HCT116 (cell line): ENCODE measurements at regions not wholly inside any gene's neighbourhood (a gene's known extent, or its start where the extent isn't known, plus 50 kb on each side); places are given as distances from the start of the nearest gene placed in this dataset.

Experiments
- ATAC-seq: fragments of 200-7000 bp; cut with Tn5 transposase; 2 replicates; pipeline ENCODE4 v1.9.1; 2020; ENCODE audit warnings: mild to moderate bottlenecking, moderate library complexity
- BruUV-seq: library from RNA; stranded (reverse); fragments of 400-500 nt; replicated peaks from 2 replicates; lab custom pipeline; 2021; lab: Mats Ljungman, UMichigan
- CTCF ChIA-PET: fragments of 300-600 bp; sonication (Branson Sonifier 250); formaldehyde crosslinking; loops from one replicate; lab custom pipeline; 2021; ENCODE audit warnings: antibody characterized with exemption; lab: Charles Lee
- POLR2A ChIA-PET: fragments of 300-600, 350-600 bp; sonication (Branson Sonifier 250); formaldehyde crosslinking; loops from one replicate; lab custom pipeline; 2021; ENCODE audit warnings: antibody characterized with exemption; lab: Charles Lee
- RAD21 ChIA-PET, 2 experiments: fragments of 300-600 bp; sonication (Branson Sonifier 250); formaldehyde crosslinking; loops; one replicate each; lab custom pipeline; 2023; ENCODE audit warnings: low total read pairs in 2 of 2; ENCODE audit not compliant: uncharacterized antibody in 2 of 2, unreplicated experiment in 2 of 2, low non-redundant PET in 1 of 2; lab: Charles Lee
- DNase-seq: peaks from one replicate; pipeline ENCODE4 v3.0.0-alpha.2; 2010; ENCODE audit warnings: low read depth, low spot score
- H2AFZ ChIP-seq: fragments of 200-600 bp; shearing (Covaris generic), sonication (generic); 2 replicates; pipeline ENCODE4 v1.6.1; 2017; ENCODE audit warnings: low read depth, mixed run types, mixed read lengths, antibody characterized with exemption, low read length; ENCODE audit not compliant: poor library complexity, severe bottlenecking
- H3K27ac ChIP-seq: 2 replicates; pipeline ENCODE4 v1.5.1; 2012; ENCODE audit warnings: low read depth, low read length
- H3K27me3 ChIP-seq: fragments of 200-600 bp; sonication (generic); 2 replicates; pipeline ENCODE4 v1.6.1; 2016; ENCODE audit warnings: mixed run types, low read length, mixed read lengths; ENCODE audit not compliant: insufficient read depth
- H3K36me3 ChIP-seq, 2 experiments: fragments of 200-500 bp in 1 of 2; fragments of 200-600 bp in 1 of 2; sonication (Bioruptor generic) in 1 of 2; sonication (generic) in 1 of 2; 2 replicates each; pipeline versions ENCODE4 v1.5.1 to v1.6.1; 2014 to 2016; ENCODE audit warnings: low read length in 2 of 2, inconsistent platforms in 1 of 2, mixed read lengths in 1 of 2, mixed run types in 1 of 2; ENCODE audit not compliant: insufficient read depth in 2 of 2, control insufficient read depth in 1 of 2
- H3K4me1 ChIP-seq, 2 experiments: fragments of 200-600 bp in 1 of 2; sonication (generic) in 1 of 2; 2 replicates each; pipeline versions ENCODE4 v1.5.1 to v1.6.1; 2012 to 2017; ENCODE audit warnings: low read length in 2 of 2, inconsistent platforms in 1 of 2, mild to moderate bottlenecking in 1 of 2, mixed read lengths in 1 of 2, mixed run types in 1 of 2, moderate library complexity in 1 of 2; ENCODE audit not compliant: insufficient read depth in 2 of 2, control insufficient read depth in 1 of 2
- H3K4me2 ChIP-seq: fragments of 200-600 bp; sonication (generic); 2 replicates; pipeline ENCODE4 v1.6.1; 2017; ENCODE audit warnings: mixed run types, low read length, mixed read lengths
- H3K4me3 ChIP-seq, 2 experiments: fragments of 200-600 bp in 1 of 2; sonication (generic) in 1 of 2; replicated peaks in 1 of 2; 2 replicates each; pipeline ENCODE4 v1.5.1; 2011 to 2016; ENCODE audit warnings: low read length in 2 of 2, control low read depth in 1 of 2, low read depth in 1 of 2, mild to moderate bottlenecking in 1 of 2, mixed read lengths in 1 of 2, mixed run types in 1 of 2
- H3K79me2 ChIP-seq: fragments of 200-600 bp; sonication (generic); 2 replicates; pipeline ENCODE4 v1.6.1; 2017; ENCODE audit warnings: mild to moderate bottlenecking, mixed run types, low read length, moderate library complexity, mixed read lengths; ENCODE audit not compliant: insufficient read depth
- H3K9ac ChIP-seq: fragments of 200-600 bp; sonication (generic); 2 replicates; pipeline ENCODE4 v1.6.1; 2016; ENCODE audit warnings: low read length, mixed read lengths
- H3K9me2 ChIP-seq: fragments of 200-600 bp; sonication (generic), shearing (Covaris generic); 2 replicates; pipeline ENCODE4 v1.6.1; 2017; ENCODE audit warnings: mixed run types, mild to moderate bottlenecking, moderate library complexity; ENCODE audit not compliant: insufficient read depth
- H3K9me3 ChIP-seq, 2 experiments: fragments of 200-500 bp in 1 of 2; fragments of 200-600 bp in 1 of 2; sonication (Bioruptor generic) in 1 of 2; sonication (generic) in 1 of 2; 2 replicates each; pipeline ENCODE4 v1.6.1; 2014 to 2017; ENCODE audit warnings: low read length in 2 of 2, mixed read lengths in 2 of 2, inconsistent platforms in 1 of 2, low read depth in 1 of 2, mild to moderate bottlenecking in 1 of 2, mixed run types in 1 of 2, moderate library complexity in 1 of 2; ENCODE audit not compliant: control insufficient read depth in 1 of 2, insufficient read depth in 1 of 2
- H4K20me1 ChIP-seq: fragments of 200-600 bp; sonication (generic), shearing (Covaris generic); 2 replicates; pipeline ENCODE4 v1.6.1; 2017; ENCODE audit warnings: mixed run types, mild to moderate bottlenecking, moderate library complexity; ENCODE audit not compliant: insufficient read depth
- ATF3 ChIP-seq: IDR thresholded peaks from 2 replicates; pipeline ENCODE4 v1.6.1; 2012
- CTCF ChIP-seq, 3 experiments: fragments of 200-600 bp in 1 of 3; sonication (generic) in 1 of 3; IDR thresholded peaks in 2 of 3; conservative IDR thresholded peaks in 1 of 3; 2 replicates each; pipeline ENCODE4 v1.5.1; 2012 to 2017; ENCODE audit warnings: low read depth in 2 of 3, low read length in 2 of 3, antibody characterized with exemption in 1 of 3, borderline replicate concordance in 1 of 3, control low read depth in 1 of 3, mild to moderate bottlenecking in 1 of 3, mixed read lengths in 1 of 3, mixed run types in 1 of 3, moderate library complexity in 1 of 3; ENCODE audit not compliant: insufficient read depth in 1 of 3
- EGR1 ChIP-seq: IDR thresholded peaks from 2 replicates; pipeline ENCODE4 v1.6.1; 2012; ENCODE audit warnings: low read depth
- ELF1 ChIP-seq: IDR thresholded peaks from 2 replicates; pipeline ENCODE4 v1.6.1; 2012; ENCODE audit warnings: low read depth, borderline replicate concordance
- EZH2 ChIP-seq: fragments of 200-600 bp; sonication (generic); IDR thresholded peaks from 2 replicates; pipeline ENCODE4 v1.6.1; 2017; ENCODE audit warnings: antibody characterized with exemption, mixed run types
- EZH2phosphoT487 ChIP-seq: fragments of 200-600 bp; IDR thresholded peaks from 2 replicates; pipeline ENCODE4 v1.6.1; 2018; ENCODE audit warnings: antibody characterized with exemption, borderline replicate concordance
- FOSL1 ChIP-seq: IDR thresholded peaks from 2 replicates; pipeline ENCODE4 v1.6.1; 2012; ENCODE audit warnings: low read depth
- JUND ChIP-seq: IDR thresholded peaks from 2 replicates; pipeline ENCODE4 v1.6.1; 2012
- POLR2A ChIP-seq: IDR thresholded peaks from 2 replicates; pipeline ENCODE4 v1.7.0; 2011; ENCODE audit warnings: borderline replicate concordance; ENCODE audit not compliant: insufficient read depth, insufficient read length; ENCODE audit errors: extremely low read depth
- RAD21 ChIP-seq: IDR thresholded peaks from 2 replicates; pipeline ENCODE4 v1.6.1; 2012; ENCODE audit warnings: low read depth, mild to moderate bottlenecking
- REST ChIP-seq: IDR thresholded peaks from 2 replicates; pipeline ENCODE4 v1.6.1; 2012; ENCODE audit warnings: low read depth
- SIN3A ChIP-seq: IDR thresholded peaks from 2 replicates; pipeline ENCODE4 v1.6.1; 2012; ENCODE audit warnings: low read depth
- SP1 ChIP-seq: IDR thresholded peaks from 2 replicates; pipeline ENCODE4 v1.6.1; 2012; ENCODE audit warnings: low read depth
- SRF ChIP-seq: IDR thresholded peaks from 2 replicates; pipeline ENCODE4 v1.6.1; 2012; ENCODE audit warnings: low read depth
- TCF7L2 ChIP-seq: IDR thresholded peaks from 2 replicates; pipeline ENCODE4 v1.7.0; 2011; ENCODE audit warnings: borderline replicate concordance, inconsistent platforms; ENCODE audit not compliant: insufficient read depth, insufficient read length; ENCODE audit errors: extremely low read depth
- ZBTB33 ChIP-seq: IDR thresholded peaks from 2 replicates; pipeline ENCODE4 v1.6.1; 2011; ENCODE audit warnings: mild to moderate bottlenecking, low read length, moderate library complexity; ENCODE audit not compliant: insufficient replicate concordance; ENCODE audit errors: extremely low read depth
- ZFX ChIP-seq: fragments of 450-650 bp; IDR thresholded peaks from 2 replicates; pipeline ENCODE4 v1.6.1; 2017
- ZNF274 ChIP-seq: fragments of 200-500 bp; sonication (Bioruptor generic); IDR thresholded peaks from 2 replicates; pipeline ENCODE4 v1.6.1; 2014; ENCODE audit warnings: mild to moderate bottlenecking, low read depth, low read length, inconsistent platforms
- intact Hi-C: fragments of 100-400 bp; cut with micrococcal nuclease; formaldehyde crosslinking; loops from 2 replicates; pipeline ENCODE4 v1.10.0; 2022

GRCh38 chr5:164170814-164171213 is 665.4 kb downstream of the MAT2B start:
- POLR2A ChIA-PET = no interaction called here
- no peak overlapping the region for H3K4me3 ChIP-seq

More at GRCh38 chr5:164170814-164171213, 665.4 kb downstream of the MAT2B start:
- no peak for ATAC-seq
- H3K27me3 ChIP-seq = no peaks in the 10 kb centered on the region
- H3K27ac ChIP-seq = no peak overlapping the region
- ChIA-PET CTCF (no interaction called here), RAD21 (no interaction called here)
- H3K9me3 ChIP-seq = peaks cover 3 to 28% of the 10 kb centered on the region in 2 experiments; a peak in 2 of 4 replicates
- H4K20me1 ChIP-seq = no peaks in the 10 kb centered on the region
- no peaks in the 10 kb centered on the region for H3K36me3 ChIP-seq
- no peak for DNase-seq
- BruUV-seq = no TSS peak
- H3K79me2 ChIP-seq = no peaks in the 10 kb centered on the region
- no peak overlapping the region for H3K4me2 ChIP-seq
- no peaks in the 10 kb centered on the region for H3K9me2 ChIP-seq
- intact Hi-C loops = no loop called here
- H2AFZ ChIP-seq = no peak overlapping the region
- no peak for TF ChIP-seq ELF1
- no peak for TF ChIP-seq FOSL1
- TF ChIP-seq EZH2phosphoT487 = no peak
- TF ChIP-seq EZH2 = no peak
- no peak for TF ChIP-seq ZNF274
- TF ChIP-seq JUND = no peak
- TF ChIP-seq EGR1 = no peak
- TF ChIP-seq RAD21 = no peak
- no peak for TF ChIP-seq SP1
- no peak for TF ChIP-seq REST
- no peak for TF ChIP-seq ZBTB33
- TF ChIP-seq SRF = no peak
- no peak for TF ChIP-seq TCF7L2
- TF ChIP-seq CTCF (IDR thresholded peaks at IDR 0.05 in 2 of 3, conservative IDR thresholded peaks at IDR 0.05 in 1 of 3; ENCODE audit: borderline replicate concordance in 1 of 3, insufficient read depth in 1 of 3, low read depth in 2 of 3, low read length in 2 of 3) = no peak
- no peak for TF ChIP-seq ATF3
- TF ChIP-seq POLR2A = no peak
- TF ChIP-seq ZFX = no peak
- TF ChIP-seq SIN3A = no peak
- TF ChIP-seq, all 23 proteins: peak for 0
- Histone ChIP-seq H3K9ac (no peak overlapping the region), H3K4me1 (no peaks in the 10 kb centered on the region)
